HEK293 (cell line): ENCODE measurements at regions not wholly inside any gene's neighbourhood (a gene's known extent, or its start where the extent isn't known, plus 50 kb on each side); places are given as distances from the start of the nearest gene placed in this dataset.
A peak's percentile ranks its signal among the peaks of the same experiment; 100 is the strongest.

Experiments used
- CTCF ChIA-PET: fragments of 350-600 bp; formaldehyde crosslinking; extraction: SDS; loops from one replicate; lab custom pipeline; 2021; ENCODE audit warnings: antibody characterized with exemption; lab: Yijun Ruan, JAX
- POLR2A ChIA-PET: fragments of 300-600 bp; formaldehyde crosslinking; extraction: SDS; loops from one replicate; lab custom pipeline; 2020; ENCODE audit warnings: antibody characterized with exemption, inconsistent platforms; lab: Yijun Ruan, JAX
- H3K27ac ChIP-seq: fragments of 200-500 bp; sonication (Bioruptor generic); 2 replicates; pipeline ENCODE4 v1.5.1; 2014; ENCODE audit warnings: low read depth, low read length, control low read depth, inconsistent platforms; ENCODE audit errors: extremely low read depth
- H3K36me3 ChIP-seq, 2 experiments: fragments of 200-500 bp in 1 of 2; sonication (Bioruptor generic) in 1 of 2; 1 replicate in 1 of 2; 2 replicates in 1 of 2; pipeline ENCODE4 v1.5.1; 2014 to 2017; ENCODE audit warnings: inconsistent platforms in 2 of 2, low read length in 2 of 2; ENCODE audit not compliant: control insufficient read depth in 2 of 2, insufficient read depth in 1 of 2
- H3K4me1 ChIP-seq: fragments of 200-500 bp; sonication (Bioruptor generic); 2 replicates; pipeline ENCODE4 v1.5.1; 2014; ENCODE audit warnings: mild to moderate bottlenecking, low read length, inconsistent platforms; ENCODE audit not compliant: control insufficient read depth, insufficient read depth
- H3K4me3 ChIP-seq: 2 replicates; pipeline ENCODE4 v1.5.1; 2011; ENCODE audit warnings: low read depth, mild to moderate bottlenecking, control low read depth, low read length, moderate library complexity
- H3K9me3 ChIP-seq: fragments of 200-500 bp; sonication (Bioruptor generic); 2 replicates; pipeline ENCODE4 v1.5.1; 2014; ENCODE audit warnings: low read depth, low read length, inconsistent platforms; ENCODE audit not compliant: control insufficient read depth, insufficient read depth
- BCL11A ChIP-seq: fragments of 450-650 bp; formaldehyde crosslinking; IDR thresholded peaks from 2 replicates; pipeline ENCODE4 v1.5.1; 2016; ENCODE audit warnings: low read depth, missing biosample characterization, missing genetic modification characterization
- EGR2 ChIP-seq: fragments of 450-650 bp; formaldehyde crosslinking; IDR thresholded peaks from 2 replicates; pipeline ENCODE4 v1.5.1; 2016; ENCODE audit warnings: low read depth, missing biosample characterization, missing genetic modification characterization
- FEZF1 ChIP-seq: fragments of 450-650 bp; formaldehyde crosslinking; IDR thresholded peaks from 2 replicates; pipeline ENCODE4 v1.5.1; 2016; ENCODE audit warnings: missing biosample characterization, missing genetic modification characterization
- GFI1B ChIP-seq: fragments of 450-650 bp; formaldehyde crosslinking; IDR thresholded peaks from 2 replicates; pipeline ENCODE4 v1.5.1; 2016; ENCODE audit warnings: missing biosample characterization, missing genetic modification characterization
- GLI2 ChIP-seq: fragments of 450-650 bp; formaldehyde crosslinking; IDR thresholded peaks from 2 replicates; pipeline ENCODE4; 2017; ENCODE audit warnings: missing biosample characterization, missing genetic modification characterization, low read depth, borderline replicate concordance
- IKZF3 ChIP-seq: fragments of 450-650 bp; IDR thresholded peaks from 2 replicates; pipeline ENCODE4 v1.5.0; 2018; ENCODE audit warnings: missing biosample characterization, mild to moderate bottlenecking, missing genetic modification characterization, moderate library complexity
- PRDM1 ChIP-seq: fragments of 450-650 bp; formaldehyde crosslinking; IDR thresholded peaks from 2 replicates; pipeline ENCODE4; 2016; ENCODE audit warnings: missing biosample characterization, missing genetic modification characterization
- PRDM10 ChIP-seq: fragments of 450-650 bp; formaldehyde crosslinking; IDR thresholded peaks from 2 replicates; pipeline ENCODE4 v1.5.1; 2016; ENCODE audit warnings: missing biosample characterization, missing genetic modification characterization
- SETDB1 ChIP-seq: IDR thresholded peaks from one replicate; pipeline ENCODE4 v1.6.1; 2017; ENCODE audit warnings: mild to moderate bottlenecking, low read length, moderate library complexity, mixed read lengths; ENCODE audit not compliant: insufficient read length
- SP2 ChIP-seq: fragments of 450-650 bp; formaldehyde crosslinking; IDR thresholded peaks from 2 replicates; pipeline ENCODE4 v1.5.1; 2016; ENCODE audit warnings: missing biosample characterization, missing genetic modification characterization
- TRIM28 ChIP-seq: IDR thresholded peaks from 2 replicates; pipeline ENCODE4 v1.6.1; 2011; ENCODE audit warnings: low read length, control low read depth, borderline replicate concordance
- TSHZ1 ChIP-seq: fragments of 450-650 bp; formaldehyde crosslinking; IDR thresholded peaks from 2 replicates; pipeline ENCODE4 v1.5.1; 2016; ENCODE audit warnings: missing biosample characterization, missing genetic modification characterization, borderline replicate concordance
- ZFHX2 ChIP-seq: fragments of 450-650 bp; formaldehyde crosslinking; conservative IDR thresholded peaks from 2 replicates; pipeline ENCODE4 v1.5.1; 2016; ENCODE audit warnings: missing biosample characterization, missing genetic modification characterization
- ZNF10 ChIP-seq: fragments of 450-650 bp; formaldehyde crosslinking; IDR thresholded peaks from 2 replicates; pipeline ENCODE4 v1.5.1; 2017; ENCODE audit warnings: missing biosample characterization, missing genetic modification characterization
- ZNF155 ChIP-seq: fragments of 450-650 bp; formaldehyde crosslinking; IDR thresholded peaks from 2 replicates; pipeline ENCODE4 v1.5.1; 2016; ENCODE audit warnings: missing biosample characterization, missing genetic modification characterization
- ZNF18 ChIP-seq: fragments of 450-650 bp; formaldehyde crosslinking; IDR thresholded peaks from 2 replicates; pipeline ENCODE4 v1.5.1; 2016; ENCODE audit warnings: missing biosample characterization, missing genetic modification characterization
- ZNF214 ChIP-seq: fragments of 450-650 bp; formaldehyde crosslinking; IDR thresholded peaks from 2 replicates; pipeline ENCODE4 v1.5.1; 2017; ENCODE audit warnings: missing biosample characterization, mild to moderate bottlenecking, missing genetic modification characterization, borderline replicate concordance
- ZNF514 ChIP-seq: fragments of 450-650 bp; formaldehyde crosslinking; IDR thresholded peaks from 2 replicates; pipeline ENCODE4 v1.5.1; 2016; ENCODE audit warnings: missing biosample characterization, missing genetic modification characterization
- ZNF571 ChIP-seq: fragments of 450-650 bp; formaldehyde crosslinking; IDR thresholded peaks from 2 replicates; pipeline ENCODE4 v1.5.0; 2017; ENCODE audit warnings: missing biosample characterization, missing genetic modification characterization
- ZNF660 ChIP-seq: fragments of 450-650 bp; IDR thresholded peaks from 2 replicates; pipeline ENCODE4 v1.5.1; 2018; ENCODE audit warnings: missing biosample characterization, mild to moderate bottlenecking, missing genetic modification characterization
- ZNF670 ChIP-seq: fragments of 450-650 bp; formaldehyde crosslinking; IDR thresholded peaks from 2 replicates; pipeline ENCODE4 v1.5.1; 2016; ENCODE audit warnings: missing biosample characterization, missing genetic modification characterization, low read depth
- ZNF677 ChIP-seq: fragments of 450-650 bp; IDR thresholded peaks from 2 replicates; pipeline ENCODE4 v1.5.0; 2018; ENCODE audit warnings: missing biosample characterization, mild to moderate bottlenecking, missing genetic modification characterization, moderate library complexity
- ZNF701 ChIP-seq: fragments of 450-650 bp; formaldehyde crosslinking; IDR thresholded peaks from 2 replicates; pipeline ENCODE4 v1.5.1; 2016; ENCODE audit warnings: missing biosample characterization, missing genetic modification characterization
- TF ChIP-seq, protein P1 (sequence below): fragments of 450-650 bp; formaldehyde crosslinking; IDR thresholded peaks from 2 replicates; pipeline ENCODE4 v1.5.1; 2016; ENCODE audit warnings: missing biosample characterization, missing genetic modification characterization
- TF ChIP-seq, protein P2 (sequence below): fragments of 450-650 bp; formaldehyde crosslinking; IDR thresholded peaks from 2 replicates; pipeline ENCODE4 v1.5.1; 2016; ENCODE audit warnings: missing biosample characterization, missing genetic modification characterization

DNA sequence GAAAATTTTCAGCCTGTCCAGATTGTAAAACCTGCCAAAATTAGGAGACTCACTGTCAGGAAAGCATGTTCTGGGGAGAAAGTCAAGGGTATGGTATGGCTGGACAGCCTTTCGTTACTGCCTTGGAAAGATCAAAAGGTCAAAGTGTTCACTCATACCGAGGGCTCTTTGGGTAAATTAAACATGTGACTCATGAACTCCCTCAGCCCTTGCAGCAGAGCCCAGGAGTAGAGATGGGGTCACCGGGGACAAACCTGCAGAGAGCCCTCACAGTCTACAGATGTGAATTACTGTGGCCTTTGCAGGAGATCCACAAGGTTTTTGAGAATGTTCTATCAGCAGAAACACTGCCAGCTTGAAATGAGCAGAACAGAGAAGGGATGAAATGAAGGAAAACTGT lies 275.7 kb downstream of the KLF6 start:
- Histone ChIP-seq H3K4me3 (no peak overlapping the region), H3K9me3 (no peaks in the 10 kb centered on the region), H3K27ac (no peak overlapping the region), H3K4me1 (no peaks in the 10 kb centered on the region), H3K36me3 (no peaks in the 10 kb centered on the region)
- ChIA-PET POLR2A (no interaction called here), CTCF (no interaction called here)
- TF ChIP-seq IKZF3 (tag by site-specific recombination): no peak
- no peak for TF ChIP-seq ZNF10 (tag by site-specific recombination)
- TF ChIP-seq SETDB1: peak; percentile 13
- TF ChIP-seq PRDM1 (tag by site-specific recombination): no peak
- TF ChIP-seq BCL11A: no peak
- TF ChIP-seq ZNF660 (tag by site-specific recombination): no peak
- TF ChIP-seq ZNF571 (tag by site-specific recombination): no peak
- no peak for TF ChIP-seq ZFHX2 (tag by site-specific recombination)

DNA sequence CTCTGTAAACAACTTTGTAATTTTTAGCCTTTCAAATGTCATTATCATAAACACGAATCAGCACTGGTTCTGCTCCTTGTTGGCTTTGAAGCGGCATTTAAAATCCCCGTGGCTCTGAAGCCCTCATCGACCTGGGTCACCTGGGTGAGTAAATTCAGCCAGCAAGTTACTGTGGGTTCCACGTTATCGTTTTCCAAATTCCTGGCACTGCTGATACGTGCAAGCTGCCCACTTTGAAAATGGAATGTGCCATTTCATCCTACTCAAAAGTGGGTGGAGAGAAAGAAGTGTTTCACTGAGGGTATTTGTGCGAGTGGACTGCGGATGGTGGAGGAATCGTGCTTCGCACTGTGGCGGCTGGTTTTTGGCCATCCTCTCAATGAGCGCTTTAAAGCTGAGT lies 281.7 kb downstream of the KLF6 start:
- Histone ChIP-seq H3K4me1 (no peaks in the 10 kb centered on the region), H3K4me3 (no peak overlapping the region), H3K9me3 (no peaks in the 10 kb centered on the region), H3K27ac (no peak overlapping the region), H3K36me3 (no peaks in the 10 kb centered on the region)
- ChIA-PET CTCF (no interaction called here), POLR2A (no interaction called here)
- no peak for TF ChIP-seq SP2 (tag by site-specific recombination)
- TF ChIP-seq ZNF214 (tag by site-specific recombination): no peak
- no peak for TF ChIP-seq TRIM28
- TF ChIP-seq ZNF677 (tag by site-specific recombination): no peak
- TF ChIP-seq ZNF670: no peak
- no peak for TF ChIP-seq ZNF514
- no peak for TF ChIP-seq ZNF18 (tag by site-specific recombination)
- TF ChIP-seq FEZF1 (tag by site-specific recombination): no peak
- no peak for TF ChIP-seq ZNF701
- TF ChIP-seq ZNF155: no peak
- TF ChIP-seq, protein P1, sequence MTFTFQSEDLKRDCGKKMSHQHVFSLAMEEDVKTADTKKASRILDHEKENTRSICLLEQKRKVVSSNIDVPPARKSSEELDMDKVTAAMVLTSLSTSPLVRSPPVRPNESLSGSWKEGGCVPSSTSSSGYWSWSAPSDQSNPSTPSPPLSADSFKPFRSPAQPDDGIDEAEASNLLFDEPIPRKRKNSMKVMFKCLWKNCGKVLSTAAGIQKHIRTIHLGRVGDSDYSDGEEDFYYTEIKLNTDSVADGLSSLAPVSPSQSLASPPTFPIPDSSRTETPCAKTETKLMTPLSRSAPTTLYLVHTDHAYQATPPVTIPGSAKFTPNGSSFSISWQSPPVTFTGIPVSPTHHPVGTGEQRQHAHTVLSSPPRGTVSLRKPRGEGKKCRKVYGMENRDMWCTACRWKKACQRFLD: no peak
- no peak for TF ChIP-seq GLI2 (tag by site-specific recombination)
- TF ChIP-seq GFI1B (tag by site-specific recombination): no peak

DNA sequence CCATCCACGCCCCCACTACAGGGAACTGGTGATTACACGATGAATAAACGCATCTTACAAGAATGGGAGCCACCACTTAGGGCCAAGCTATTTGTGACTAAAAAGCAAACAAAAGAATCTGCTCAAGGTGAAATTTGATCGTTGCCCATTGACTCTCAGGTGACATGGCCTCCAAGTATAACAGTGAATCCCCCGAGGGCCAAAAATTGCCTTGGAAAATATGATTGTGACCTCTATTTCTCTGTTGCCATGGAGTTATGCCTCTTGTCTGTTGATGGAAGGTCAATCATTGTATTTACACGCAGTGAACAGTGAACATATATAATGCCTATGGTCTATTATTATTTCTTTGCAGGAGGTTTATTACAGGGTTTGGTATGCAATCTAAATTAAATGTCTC lies 282.3 kb downstream of the KLF6 start:
- Histone ChIP-seq H3K36me3 (no peaks in the 10 kb centered on the region), H3K4me1 (no peaks in the 10 kb centered on the region), H3K27ac (no peak overlapping the region), H3K9me3 (no peaks in the 10 kb centered on the region), H3K4me3 (no peak overlapping the region)
- ChIA-PET CTCF (no interaction called here), POLR2A (no interaction called here)
- TF ChIP-seq, protein P2, sequence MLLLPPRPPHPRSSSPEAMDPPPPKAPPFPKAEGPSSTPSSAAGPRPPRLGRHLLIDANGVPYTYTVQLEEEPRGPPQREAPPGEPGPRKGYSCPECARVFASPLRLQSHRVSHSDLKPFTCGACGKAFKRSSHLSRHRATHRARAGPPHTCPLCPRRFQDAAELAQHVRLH: no peak
- no peak for TF ChIP-seq EGR2
- TF ChIP-seq TSHZ1 (tag by site-specific recombination): no peak
- TF ChIP-seq PRDM10 (tag by site-specific recombination): peak; percentile 8; the same call in 1 of the 2 replicates
